GM19463 (cell line): ENCODE measurements at regions not wholly inside any gene's neighbourhood (a gene's known extent, or its start where the extent isn't known, plus 50 kb on each side); places are given as distances from the start of the nearest gene placed in this dataset.
"Not testable (repeated sequence)": the region's sequence is repeated elsewhere in the genome, so short reads cannot be mapped to it uniquely, and the experiment has no call there.

Source experiments
- ATAC-seq: cut with Tn5 transposase; IDR thresholded peaks from one replicate; pipeline ENCODE4 v1.9.1; 2021; ENCODE audit warnings: mild to moderate bottlenecking, moderate library complexity; ENCODE audit not compliant: unreplicated experiment

GRCh38 chr14:55803873-55804553 lies 224.0 kb downstream of the KTN1 start:
- ATAC-seq = no peak

- ATAC-seq = no peak
These were observed 225.2 kb downstream of the KTN1 start for GRCh38 chr14:55805250-55805649.

- no peak for ATAC-seq
These were observed 227.3 kb downstream of the KTN1 start for GRCh38 chr14:55807053-55807880.

GRCh38 chr14:55807881-55808379 lies 227.9 kb downstream of the KTN1 start:
- no peak for ATAC-seq

- ATAC-seq = no peak
These were observed 233.6 kb downstream of the KTN1 start for GRCh38 chr14:55813630-55814029.

- ATAC-seq = no peak
These were observed 234.1 kb downstream of the KTN1 start for GRCh38 chr14:55814064-55814463.

- ATAC-seq = no peak
These were observed 234.9 kb downstream of the KTN1 start for GRCh38 chr14:55814873-55815272.

GRCh38 chr14:55816225-55816624 lies 236.2 kb downstream of the KTN1 start:
- ATAC-seq = no peak

- peak; percentile 91 for ATAC-seq
These were observed 239.8 kb downstream of the KTN1 start for GRCh38 chr14:55819610-55820304.

GRCh38 chr14:55822906-55823305 lies 242.9 kb downstream of the KTN1 start:
- no peak for ATAC-seq

GRCh38 chr14:55832122-55832911 lies 252.3 kb downstream of the KTN1 start:
- no peak for ATAC-seq

- ATAC-seq = peak; percentile 52
These were observed 253.0 kb downstream of the KTN1 start for GRCh38 chr14:55832974-55833373.

- no peak for ATAC-seq
These were observed 254.4 kb downstream of the KTN1 start for GRCh38 chr14:55834390-55834789.

GRCh38 chr14:55835985-55836384 lies 256.0 kb downstream of the KTN1 start:
- ATAC-seq = no peak

GRCh38 chr14:55837467-55837866 lies 257.5 kb downstream of the KTN1 start:
- no peak for ATAC-seq

GRCh38 chr14:55838529-55839052 lies 258.6 kb downstream of the KTN1 start:
- no peak for ATAC-seq

GRCh38 chr14:55839301-55839947 lies 259.4 kb downstream of the KTN1 start:
- ATAC-seq = not testable (repeated sequence)

GRCh38 chr14:55840821-55841220 lies 260.8 kb downstream of the KTN1 start:
- ATAC-seq = no peak

- ATAC-seq = no peak
These were observed 261.6 kb downstream of the KTN1 start for GRCh38 chr14:55841625-55842024.
